Activated naive CD8-positive, alpha-beta T cell treated with anti-CD3 and anti-CD28 coated beads, Interleukin-2, amount 50 U/mL, for 24 hours (primary cell): ENCODE measurements at regions not wholly inside any gene's neighbourhood (a gene's known extent, or its start where the extent isn't known, plus 50 kb on each side); places are given as distances from the start of the nearest gene placed in this dataset.

ENCODE experiments used
- ATAC-seq: fragments of 150-1000 bp; cut with Tn5 transposase; one replicate; pipeline ENCODE4 v1.10.0; 2021
- DNase-seq: peaks from one replicate; pipeline ENCODE4 v3.0.0; 2021
- H3K27ac Mint-ChIP-seq: one replicate; pipeline ENCODE4 v1.8.0; 2021; ENCODE audit warnings: mild to moderate bottlenecking, mixed read lengths
- H3K27me3 Mint-ChIP-seq: one replicate; pipeline ENCODE4 v1.8.0; 2021; ENCODE audit warnings: mixed read lengths
- H3K36me3 Mint-ChIP-seq: one replicate; pipeline ENCODE4 v1.8.0; 2021; ENCODE audit warnings: low read depth, mixed read lengths
- H3K4me1 Mint-ChIP-seq: one replicate; pipeline ENCODE4 v1.8.0; 2021; ENCODE audit warnings: mixed read lengths
- H3K4me3 Mint-ChIP-seq: one replicate; pipeline ENCODE4 v1.8.0; 2021; ENCODE audit warnings: mild to moderate bottlenecking, moderate library complexity, mixed read lengths
- H3K9me3 Mint-ChIP-seq: one replicate; pipeline ENCODE4 v1.8.0; 2021; ENCODE audit warnings: mixed read lengths

GRCh38 chr2:236661762-236662110 is 92.1 kb downstream of the ACKR3 start:
- H3K36me3 Mint-ChIP-seq, result no peaks in the 10 kb centered on the region
- no peak overlapping the region for H3K4me3 Mint-ChIP-seq
- peaks cover 15% of the 10 kb centered on the region for H3K27me3 Mint-ChIP-seq
- H3K4me1 Mint-ChIP-seq, result no peaks in the 10 kb centered on the region
- no peak overlapping the region for H3K27ac Mint-ChIP-seq
- DNase-seq (no peak), ATAC-seq (no peak)
- H3K9me3 Mint-ChIP-seq, result no peaks in the 10 kb centered on the region

DNA sequence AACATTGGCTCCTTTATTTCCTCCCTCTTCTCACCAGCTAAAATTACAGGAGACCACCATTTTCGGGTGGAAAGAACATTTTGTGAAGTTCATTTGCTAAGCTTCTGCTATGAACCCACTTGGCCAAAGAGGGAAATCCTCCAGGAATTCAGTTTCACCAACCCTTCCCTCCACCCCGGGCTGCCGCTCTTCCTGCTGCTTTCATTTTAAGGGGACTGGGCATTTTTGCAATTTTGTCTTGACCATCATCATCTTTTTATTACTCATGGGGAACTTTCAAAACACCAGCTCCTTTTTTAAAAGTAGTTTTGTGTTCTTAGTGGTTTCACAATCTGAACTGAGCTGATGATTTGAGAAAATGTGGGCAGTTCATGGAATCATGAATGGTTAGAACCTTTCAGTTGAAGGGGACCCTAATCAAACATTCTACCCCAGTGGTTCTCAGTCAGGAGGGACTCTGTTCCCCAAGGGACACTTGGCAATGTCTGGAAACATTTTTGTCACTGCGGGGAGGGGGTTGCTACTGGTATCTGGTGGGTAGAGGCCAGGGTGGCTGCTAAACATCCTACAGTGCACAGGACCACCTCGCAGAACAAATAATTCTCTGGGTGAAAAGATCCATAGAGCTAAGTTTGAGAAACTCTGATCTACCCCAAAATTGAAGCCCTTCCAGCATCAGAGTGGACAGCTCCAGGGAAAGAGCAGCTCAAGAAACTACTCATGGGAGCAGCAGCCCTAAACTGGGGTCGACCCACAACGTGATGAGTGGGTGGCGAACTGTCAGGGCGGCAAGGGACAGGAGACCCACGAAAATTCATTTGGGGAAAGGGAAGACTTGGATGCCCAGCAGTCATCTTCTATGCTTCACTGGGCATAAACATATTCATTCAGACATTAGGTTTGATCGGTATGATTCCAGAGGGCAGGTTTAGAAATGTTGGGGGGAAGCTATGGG is 92.9 kb downstream of the ACKR3 start:
- H3K27me3 Mint-ChIP-seq, result peaks cover 15% of the 10 kb centered on the region
- DNase-seq (no peak), ATAC-seq (no peak)
- no peak overlapping the region for H3K4me3 Mint-ChIP-seq
- H3K27ac Mint-ChIP-seq, result no peak overlapping the region
- no peaks in the 10 kb centered on the region for H3K4me1 Mint-ChIP-seq
- no peaks in the 10 kb centered on the region for H3K9me3 Mint-ChIP-seq
- H3K36me3 Mint-ChIP-seq, result no peaks in the 10 kb centered on the region

GRCh38 chr2:236663287-236664101 is 93.9 kb downstream of the ACKR3 start:
- H3K4me1 Mint-ChIP-seq, result no peaks in the 10 kb centered on the region
- H3K27me3 Mint-ChIP-seq, result peaks cover 9% of the 10 kb centered on the region
- DNase-seq, result no peak
- no peaks in the 10 kb centered on the region for H3K36me3 Mint-ChIP-seq
- no peak overlapping the region for H3K4me3 Mint-ChIP-seq
- H3K27ac Mint-ChIP-seq, result no peak overlapping the region
- ATAC-seq, result no peak
- H3K9me3 Mint-ChIP-seq, result no peaks in the 10 kb centered on the region

- H3K9me3 Mint-ChIP-seq, result no peaks in the 10 kb centered on the region
- H3K36me3 Mint-ChIP-seq, result no peaks in the 10 kb centered on the region
- DNase-seq (no peak), ATAC-seq (no peak)
- no peak overlapping the region for H3K27ac Mint-ChIP-seq
- no peaks in the 10 kb centered on the region for H3K4me1 Mint-ChIP-seq
- H3K27me3 Mint-ChIP-seq, result peaks cover 9% of the 10 kb centered on the region
- no peak overlapping the region for H3K4me3 Mint-ChIP-seq
Observed at GRCh38 chr2:236664136-236664535, 94.5 kb downstream of the ACKR3 start.

- H3K27me3 Mint-ChIP-seq, result peaks cover 6% of the 10 kb centered on the region
- DNase-seq, result no peak
- H3K36me3 Mint-ChIP-seq, result no peaks in the 10 kb centered on the region
- ATAC-seq, result no peak
- no peaks in the 10 kb centered on the region for H3K4me1 Mint-ChIP-seq
- H3K4me3 Mint-ChIP-seq, result no peak overlapping the region
- no peak overlapping the region for H3K27ac Mint-ChIP-seq
- no peaks in the 10 kb centered on the region for H3K9me3 Mint-ChIP-seq
Observed at GRCh38 chr2:236665101-236665500, 95.5 kb downstream of the ACKR3 start.

- Mint-ChIP-seq H3K4me3 (no peak overlapping the region), H3K4me1 (no peaks in the 10 kb centered on the region), H3K9me3 (no peaks in the 10 kb centered on the region), H3K27ac (no peak overlapping the region), H3K36me3 (no peaks in the 10 kb centered on the region), H3K27me3 (peaks cover 6% of the 10 kb centered on the region)
- no peak for ATAC-seq
- DNase-seq, result no peak
Observed at GRCh38 chr2:236665572-236666118, 96.0 kb downstream of the ACKR3 start.

- Mint-ChIP-seq H3K36me3 (no peaks in the 10 kb centered on the region), H3K9me3 (no peaks in the 10 kb centered on the region), H3K4me3 (no peak overlapping the region), H3K27ac (no peak overlapping the region), H3K27me3 (peaks cover 6% of the 10 kb centered on the region), H3K4me1 (no peaks in the 10 kb centered on the region)
- ATAC-seq, result no peak
- no peak for DNase-seq
Observed at GRCh38 chr2:236666646-236667204, 97.1 kb downstream of the ACKR3 start.

DNA sequence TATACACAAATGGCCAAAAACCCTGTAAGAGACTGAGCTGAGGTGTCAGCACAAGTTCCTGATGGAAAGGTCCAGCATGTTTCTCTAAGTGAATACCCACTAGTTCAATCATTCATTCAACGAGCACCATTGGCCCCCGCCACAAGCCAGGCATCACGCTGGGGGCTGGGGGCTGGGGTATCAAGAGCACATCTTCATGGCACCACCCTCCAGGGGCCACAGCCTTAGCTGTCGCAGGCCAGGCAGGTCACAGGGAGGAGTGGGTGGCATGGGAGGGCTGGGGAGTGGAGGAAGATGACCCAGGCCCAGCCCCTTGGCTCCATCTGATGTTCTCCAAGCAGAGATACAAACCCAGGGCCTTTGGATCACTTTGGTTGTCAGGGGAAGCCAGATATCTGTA is 97.9 kb downstream of the ACKR3 start:
- Mint-ChIP-seq H3K36me3 (no peaks in the 10 kb centered on the region), H3K9me3 (no peaks in the 10 kb centered on the region), H3K27me3 (peaks cover 6% of the 10 kb centered on the region), H3K27ac (no peak overlapping the region), H3K4me1 (no peaks in the 10 kb centered on the region), H3K4me3 (no peak overlapping the region)
- DNase-seq, result no peak
- no peak for ATAC-seq

DNA sequence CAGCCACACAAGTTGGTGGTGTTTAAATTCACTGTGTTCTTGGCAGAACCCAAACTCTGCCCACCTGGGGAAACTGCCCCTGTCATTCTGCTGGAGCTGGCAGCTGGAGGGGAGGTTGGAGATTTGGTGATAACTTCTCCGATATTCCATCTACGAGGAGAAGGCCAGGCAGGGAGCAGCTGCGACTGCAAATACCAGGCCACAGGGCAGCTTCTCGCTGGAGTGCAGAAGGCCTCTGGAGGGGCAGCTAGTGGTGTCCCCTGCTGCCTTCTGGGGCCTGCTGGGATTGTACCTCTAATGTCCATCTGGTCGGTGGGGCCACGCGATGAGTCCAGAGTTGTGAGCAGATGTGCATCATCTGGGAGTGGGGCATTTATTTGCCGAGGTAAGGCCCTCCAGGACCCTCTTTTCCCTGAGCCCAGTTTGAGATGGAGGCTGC is 98.9 kb downstream of the ACKR3 start:
- DNase-seq (no peak), ATAC-seq (no peak)
- Mint-ChIP-seq H3K9me3 (no peaks in the 10 kb centered on the region), H3K36me3 (no peaks in the 10 kb centered on the region), H3K4me3 (no peak overlapping the region), H3K4me1 (no peaks in the 10 kb centered on the region), H3K27ac (no peak overlapping the region), H3K27me3 (peaks cover 4% of the 10 kb centered on the region)

GRCh38 chr2:236670235-236670620 is 100.6 kb downstream of the ACKR3 start:
- Mint-ChIP-seq H3K36me3 (no peaks in the 10 kb centered on the region), H3K4me3 (no peak overlapping the region), H3K4me1 (no peaks in the 10 kb centered on the region), H3K9me3 (no peaks in the 10 kb centered on the region), H3K27me3 (peaks cover 4% of the 10 kb centered on the region), H3K27ac (no peak overlapping the region)
- no peak for ATAC-seq
- no peak for DNase-seq

- ATAC-seq (no peak), DNase-seq (no peak)
- H3K9me3 Mint-ChIP-seq, result no peaks in the 10 kb centered on the region
- no peak overlapping the region for H3K4me3 Mint-ChIP-seq
- H3K27me3 Mint-ChIP-seq, result peaks cover 5% of the 10 kb centered on the region
- no peak overlapping the region for H3K27ac Mint-ChIP-seq
- H3K36me3 Mint-ChIP-seq, result no peaks in the 10 kb centered on the region
- H3K4me1 Mint-ChIP-seq, result no peaks in the 10 kb centered on the region
Observed at GRCh38 chr2:236671896-236672562, 102.4 kb downstream of the ACKR3 start.

- Mint-ChIP-seq H3K4me1 (no peaks in the 10 kb centered on the region), H3K36me3 (no peaks in the 10 kb centered on the region), H3K27ac (no peak overlapping the region), H3K27me3 (peaks cover 5% of the 10 kb centered on the region), H3K4me3 (no peak overlapping the region), H3K9me3 (no peaks in the 10 kb centered on the region)
- ATAC-seq (no peak), DNase-seq (no peak)
Observed at GRCh38 chr2:236672606-236673005, 103.0 kb downstream of the ACKR3 start.

GRCh38 chr2:236673126-236673822 is 103.6 kb downstream of the ACKR3 start:
- Mint-ChIP-seq H3K27me3 (peaks cover 8% of the 10 kb centered on the region), H3K4me3 (no peak overlapping the region), H3K4me1 (no peaks in the 10 kb centered on the region), H3K9me3 (no peaks in the 10 kb centered on the region), H3K27ac (no peak overlapping the region), H3K36me3 (no peaks in the 10 kb centered on the region)
- DNase-seq (no peak), ATAC-seq (no peak)

DNA sequence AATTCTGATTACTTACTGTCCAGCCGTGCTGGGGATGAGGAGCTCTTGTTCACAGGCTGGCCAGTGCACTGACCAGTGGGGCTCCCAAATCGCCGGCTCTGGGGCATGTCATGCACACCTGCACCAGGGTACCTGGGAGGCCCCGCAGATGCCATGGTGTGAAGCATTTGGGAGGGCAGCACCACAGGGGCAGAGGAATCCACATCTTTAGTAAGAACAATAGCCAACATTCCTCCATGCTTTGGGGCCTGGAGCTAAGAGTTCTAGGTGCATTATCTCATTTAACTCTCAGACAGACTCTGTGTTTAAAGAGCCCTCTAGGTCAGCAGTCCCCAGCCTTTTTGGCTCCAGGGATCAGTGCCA is 104.2 kb downstream of the ACKR3 start:
- no peaks in the 10 kb centered on the region for H3K9me3 Mint-ChIP-seq
- no peaks in the 10 kb centered on the region for H3K36me3 Mint-ChIP-seq
- no peak overlapping the region for H3K4me3 Mint-ChIP-seq
- no peaks in the 10 kb centered on the region for H3K4me1 Mint-ChIP-seq
- H3K27me3 Mint-ChIP-seq, result peaks cover 8% of the 10 kb centered on the region
- DNase-seq, result no peak
- H3K27ac Mint-ChIP-seq, result no peak overlapping the region
- no peak for ATAC-seq
